GM23338 (cell line): ENCODE measurements at regions not wholly inside any gene's neighbourhood (a gene's known extent, or its start where the extent isn't known, plus 50 kb on each side); places are given as distances from the start of the nearest gene placed in this dataset.

Source experiments
- CREB1 ChIP-seq: fragments of 250-450 bp; sonication (Bioruptor Pico); IDR thresholded peaks from 2 replicates; pipeline ENCODE4 v1.5.0; 2020; ENCODE audit warnings: low read depth, mild to moderate bottlenecking, moderate library complexity
- CTCF ChIP-seq, 2 experiments: fragments of 200-600 bp in 1 of 2; sonication (generic) in 1 of 2; conservative IDR thresholded peaks; 2 replicates each; pipeline versions ENCODE4 v1.5.1 to v1.6.1; 2016 to 2017; ENCODE audit warnings: antibody characterized with exemption in 2 of 2, low read depth in 2 of 2, mild to moderate bottlenecking in 2 of 2, moderate library complexity in 1 of 2
- ETS1 ChIP-seq: IDR thresholded peaks from 2 replicates; pipeline ENCODE4 v1.6.1; 2016; ENCODE audit warnings: antibody characterized with exemption
- EZH2 ChIP-seq: fragments of 200-600 bp; sonication (generic); IDR thresholded peaks from one replicate; pipeline ENCODE4 v1.8.0; 2017; ENCODE audit warnings: antibody characterized with exemption, mild to moderate bottlenecking, low read depth; ENCODE audit not compliant: unreplicated experiment
- EZH2phosphoT487 ChIP-seq: fragments of 200-600 bp; sonication (generic); IDR thresholded peaks from one replicate; pipeline ENCODE4 v1.8.1; 2018; ENCODE audit warnings: antibody characterized with exemption; ENCODE audit not compliant: unreplicated experiment
- POLR2AphosphoS5 ChIP-seq: IDR thresholded peaks from 2 replicates; pipeline ENCODE4 v1.6.1; 2016; ENCODE audit warnings: antibody characterized with exemption, low read depth
- REST ChIP-seq: IDR thresholded peaks from one replicate; pipeline ENCODE4 v1.6.1; 2018; ENCODE audit warnings: antibody characterized with exemption; ENCODE audit not compliant: unreplicated experiment
- STAT1 ChIP-seq: IDR thresholded peaks from one replicate; pipeline ENCODE4 v1.6.1; 2016; ENCODE audit warnings: antibody characterized with exemption; ENCODE audit not compliant: unreplicated experiment
- ZNF114 ChIP-seq: fragments of 250-450 bp; sonication (Bioruptor Pico); IDR thresholded peaks from 2 replicates; pipeline ENCODE4 v1.5.0; 2020; ENCODE audit warnings: mild to moderate bottlenecking, moderate library complexity
- ZNF462 ChIP-seq: fragments of 250-450 bp; sonication (Bioruptor Pico); IDR thresholded peaks from 2 replicates; pipeline ENCODE4 v1.5.0; 2020; ENCODE audit warnings: mild to moderate bottlenecking, moderate library complexity

GRCh38 chr15:96837241-96837970, 506.9 kb downstream of the NR2F2 start:
- TF ChIP-seq EZH2phosphoT487 (no peak), CTCF (conservative IDR thresholded peaks at IDR 0.05; ENCODE audit: low read depth in 2 of 2) (no peak), EZH2 (no peak), CREB1 (CRISPR knock-in tag) (no peak), REST (no peak), POLR2AphosphoS5 (no peak), STAT1 (no peak), ZNF114 (CRISPR knock-in tag) (no peak), ETS1 (no peak), ZNF462 (CRISPR knock-in tag) (no peak)
